ENCODE measurements at regions not wholly inside any gene's neighbourhood (a gene's known extent, or its start where the extent isn't known, plus 50 kb on each side); places are given as distances from the start of the nearest gene placed in this dataset.
"Not testable (repeated sequence)": the region's sequence is repeated elsewhere in the genome, so short reads cannot be mapped to it uniquely, and the experiment has no call there.

- H3K4me3 ChIP-seq (ENCODE audit: low read depth, poor library complexity, severe bottlenecking): no peak overlapping the region
- intact Hi-C loops (cut with DNase I; ENCODE audit: low total_unique reads): no loop called here
- no peak for TF ChIP-seq CTCF (IDR thresholded peaks at IDR 0.05)
- TF ChIP-seq POLR2A (IDR thresholded peaks at IDR 0.05): no peak
- whole genome bisulfite sequencing, 2 donors: 63 to 73% methylated on average over 5 of the region's 5 CpGs
- DNase-seq (ENCODE audit: low spot score in 2 of 2): no peak
These were observed 102.9 kb upstream of the MEGF10 start for GRCh38 chr5:127187706-127188105.

GRCh38 chr5:127192150-127192549 lies 98.4 kb upstream of the MEGF10 start:
- TF ChIP-seq CTCF (IDR thresholded peaks at IDR 0.05): no peak
- TF ChIP-seq POLR2A (IDR thresholded peaks at IDR 0.05): no peak
- intact Hi-C loops (cut with DNase I; ENCODE audit: low total_unique reads): no loop called here
- H3K4me3 ChIP-seq (ENCODE audit: low read depth, poor library complexity, severe bottlenecking): no peak overlapping the region
- WGBS, 2 donors: 92 to 97% methylated on average over 3 of the region's 3 CpGs
- no peak for DNase-seq (ENCODE audit: low spot score in 2 of 2)

GRCh38 chr5:127192836-127193338 lies 97.7 kb upstream of the MEGF10 start:
- intact Hi-C loops (cut with DNase I; ENCODE audit: low total_unique reads): no loop called here
- no peak overlapping the region for H3K4me3 ChIP-seq (ENCODE audit: low read depth, poor library complexity, severe bottlenecking)
- TF ChIP-seq POLR2A (IDR thresholded peaks at IDR 0.05) (no peak), CTCF (IDR thresholded peaks at IDR 0.05) (no peak)
- 53 to 62% methylated on average over 3 of the region's 3 CpGs for WGBS, 2 donors
- DNase-seq (ENCODE audit: low spot score in 2 of 2): no peak

- TF ChIP-seq POLR2A (IDR thresholded peaks at IDR 0.05): no peak
- no peak for TF ChIP-seq CTCF (IDR thresholded peaks at IDR 0.05)
- no peak overlapping the region for H3K4me3 ChIP-seq (ENCODE audit: low read depth, poor library complexity, severe bottlenecking)
- 80 to 92% methylated on average over 1 of the region's 1 CpG for WGBS, 2 donors
- intact Hi-C loops (cut with DNase I; ENCODE audit: low total_unique reads): no loop called here
- DNase-seq (ENCODE audit: low spot score in 2 of 2): no peak
These were observed 94.6 kb upstream of the MEGF10 start for GRCh38 chr5:127196042-127196441.

GRCh38 chr5:127197402-127198167 lies 93.0 kb upstream of the MEGF10 start:
- DNase-seq (ENCODE audit: low spot score in 2 of 2); H3K4me3 ChIP-seq (ENCODE audit: low read depth, poor library complexity, severe bottlenecking); intact Hi-C loops (cut with DNase I; ENCODE audit: low total_unique reads): not testable (repeated sequence)
- 43 to 49% methylated on average over 4 of the region's 4 CpGs for WGBS, 2 donors

- DNase-seq (ENCODE audit: low spot score in 2 of 2); intact Hi-C loops (cut with DNase I; ENCODE audit: low total_unique reads); H3K4me3 ChIP-seq (ENCODE audit: low read depth, poor library complexity, severe bottlenecking): not testable (repeated sequence)
- 92 to 94% methylated on average over 4 of the region's 4 CpGs for WGBS, 2 donors
These were observed 87.9 kb upstream of the MEGF10 start for GRCh38 chr5:127202738-127203137.

GRCh38 chr5:127203818-127204217 lies 86.8 kb upstream of the MEGF10 start:
- no peak overlapping the region for H3K4me3 ChIP-seq (ENCODE audit: low read depth, poor library complexity, severe bottlenecking)
- no peak for TF ChIP-seq POLR2A (IDR thresholded peaks at IDR 0.05)
- no peak for TF ChIP-seq CTCF (IDR thresholded peaks at IDR 0.05)
- 79 to 80% methylated on average over 1 of the region's 1 CpG for WGBS, 2 donors
- DNase-seq (ENCODE audit: low spot score in 2 of 2): no peak
- intact Hi-C loops (cut with DNase I; ENCODE audit: low total_unique reads): no loop called here
